Psoas muscle (tissue), 7 donors: ENCODE measurements at regions not wholly inside any gene's neighbourhood (a gene's known extent, or its start where the extent isn't known, plus 50 kb on each side); places are given as distances from the start of the nearest gene placed in this dataset.

Source experiments
- ATAC-seq, 4 donors: fragments of 200-7000 bp; cut with Tn5 transposase; one replicate each; pipeline ENCODE4 v1.9.1; 2020; ENCODE audit warnings: moderate library complexity in 3 of 4, mild to moderate bottlenecking in 2 of 4
- DNase-seq, 2 donors: peaks; one replicate each; pipeline ENCODE4 v3.0.0-alpha.2; 2020
- H3K27ac ChIP-seq: fragments of 200-600 bp; one replicate; pipeline ENCODE4 v1.8.0; 2022
- H3K27me3 ChIP-seq, 3 donors: fragments of 200-600 bp in 1 of 3; one replicate each; pipeline versions ENCODE4 v1.6.1 to v1.8.0; 2013 to 2022; ENCODE audit warnings: low read length in 2 of 3, mild to moderate bottlenecking in 2 of 3, moderate library complexity in 1 of 3; ENCODE audit not compliant: insufficient read depth in 3 of 3
- H3K36me3 ChIP-seq, 2 donors: fragments of 200-600 bp in 1 of 2; one replicate each; pipeline versions ENCODE4 v1.6.1 to v1.8.0; 2013 to 2022; ENCODE audit warnings: low read depth in 1 of 2, mild to moderate bottlenecking in 1 of 2, moderate library complexity in 1 of 2; ENCODE audit not compliant: insufficient read depth in 1 of 2
- H3K4me1 ChIP-seq: fragments of 200-600 bp; one replicate; pipeline ENCODE4 v1.8.0; 2022
- H3K4me3 ChIP-seq: fragments of 200-600 bp; one replicate; pipeline ENCODE4 v1.8.0; 2022; ENCODE audit warnings: mild to moderate bottlenecking
- H3K9me3 ChIP-seq: fragments of 200-600 bp; one replicate; pipeline ENCODE4 v1.8.0; 2022
- CTCF ChIP-seq: fragments of 200-600 bp; IDR thresholded peaks from one replicate; pipeline ENCODE4 v1.8.0; 2022; ENCODE audit warnings: antibody characterized with exemption
- WGBS, 3 donors: extraction: QIAGEN DNeasy Blood & Tissue Kit; methylation state at CpG; one replicate each; pipeline versions ENCODE4 v1.1.6 to v1.1.7; 2013; 5-methylcytosine and 5-hydroxymethylcytosine counted together
- intact Hi-C, 2 donors: fragments of 100-400 bp; cut with DNase I; formaldehyde crosslinking; loops; one replicate each; pipeline versions ENCODE4 v1.11.0 to v1.14.2; 2022
- donor health status: healthy with polysubstance abuse.
- donor health status: DM: no; HTN: no; CAD: no; lungs with moderate emphysema.
- donor health status: Bipolar disorder and iron deficiency.
- donor health status: healthy.
- donor health status: DM: yes; HTN: yes; CAD: no.
- donor health status: DM: no; HTN: no; CAD: no.
- donor health status: DM: yes; HTN: yes; CAD: no.

- ATAC-seq, result no peak
- Histone ChIP-seq H3K27me3 (no peaks in the 10 kb centered on the region), H3K36me3 (no peaks in the 10 kb centered on the region), H3K4me1 (no peaks in the 10 kb centered on the region), H3K27ac (no peak overlapping the region), H3K4me3 (no peak overlapping the region), H3K9me3 (no peaks in the 10 kb centered on the region)
- TF ChIP-seq CTCF, result no peak
- intact Hi-C loops, result no loop called here
- 35 to 62% (median 61%) methylated on average over 3 of the region's 3 CpGs for WGBS, 3 donors
- no peak for DNase-seq
Measured at GRCh38 chr12:63400718-63401117, 249.7 kb upstream of the AVPR1A start.

GRCh38 chr12:63400318-63400717 lies 249.3 kb upstream of the AVPR1A start:
- no peak for DNase-seq
- Histone ChIP-seq H3K27ac (no peak overlapping the region), H3K4me1 (no peaks in the 10 kb centered on the region), H3K9me3 (no peaks in the 10 kb centered on the region), H3K27me3 (no peaks in the 10 kb centered on the region), H3K36me3 (no peaks in the 10 kb centered on the region), H3K4me3 (no peak overlapping the region)
- intact Hi-C loops, result no loop called here
- no peak for TF ChIP-seq CTCF
- no peak for ATAC-seq
- WGBS, 3 donors, result 94 to 100% (median 98%) methylated on average over 2 of the region's 2 CpGs

- no peak for DNase-seq
- TF ChIP-seq CTCF, result no peak
- Histone ChIP-seq H3K27me3 (no peaks in the 10 kb centered on the region), H3K4me3 (no peak overlapping the region), H3K36me3 (no peaks in the 10 kb centered on the region), H3K9me3 (no peaks in the 10 kb centered on the region), H3K4me1 (no peaks in the 10 kb centered on the region), H3K27ac (no peak overlapping the region)
- no peak for ATAC-seq
- intact Hi-C loops, result no loop called here
- 85 to 91% (median 88%) methylated on average over 4 of the region's 4 CpGs for WGBS, 3 donors
Measured at GRCh38 chr12:63397807-63398206, 246.8 kb upstream of the AVPR1A start.

- Histone ChIP-seq H3K9me3 (no peaks in the 10 kb centered on the region), H3K4me3 (no peak overlapping the region), H3K36me3 (no peaks in the 10 kb centered on the region), H3K4me1 (no peaks in the 10 kb centered on the region), H3K27ac (no peak overlapping the region), H3K27me3 (no peaks in the 10 kb centered on the region)
- no peak for TF ChIP-seq CTCF
- DNase-seq (no peak), ATAC-seq (no peak)
- intact Hi-C loops, result no loop called here
- WGBS, 3 donors, result 91 to 94% (median 91%) methylated on average over 3 of the region's 3 CpGs
Measured at GRCh38 chr12:63396135-63396534, 245.1 kb upstream of the AVPR1A start.

GRCh38 chr12:63394983-63395382 lies 244.0 kb upstream of the AVPR1A start:
- DNase-seq, result no peak
- Histone ChIP-seq H3K9me3 (no peaks in the 10 kb centered on the region), H3K4me3 (no peak overlapping the region), H3K27ac (no peak overlapping the region), H3K4me1 (no peaks in the 10 kb centered on the region), H3K27me3 (no peaks in the 10 kb centered on the region), H3K36me3 (no peaks in the 10 kb centered on the region)
- intact Hi-C loops, result no loop called here
- WGBS, 3 donors, result 69 to 75% (median 69%) methylated on average over 4 of the region's 4 CpGs
- no peak for TF ChIP-seq CTCF
- no peak for ATAC-seq
